IMR-90 (cell line): ENCODE measurements at regions not wholly inside any gene's neighbourhood (a gene's known extent, or its start where the extent isn't known, plus 50 kb on each side); places are given as distances from the start of the nearest gene placed in this dataset.

Experiments used
- ATAC-seq: fragments of 200-7000 bp; cut with Tn5 transposase; 2 replicates; pipeline ENCODE4 v1.9.1; 2020; ENCODE audit warnings: low read depth, mild to moderate bottlenecking, moderate library complexity
- BruUV-seq: library from RNA; stranded (reverse); fragments of 400-500 nt; replicated peaks from 2 replicates; lab custom pipeline; 2021; lab: Mats Ljungman, UMichigan
- CTCF ChIA-PET: fragments of 300-600 bp; formaldehyde crosslinking; extraction: SDS; loops from one replicate; lab custom pipeline; 2021; ENCODE audit warnings: antibody characterized with exemption; lab: Yijun Ruan, JAX
- POLR2A ChIA-PET: fragments of 300-600 bp; sonication (Branson Sonifier 250); formaldehyde crosslinking; loops from one replicate; lab custom pipeline; 2022; ENCODE audit warnings: antibody characterized with exemption; ENCODE audit not compliant: unreplicated experiment; lab: Charles Lee
- DNase-seq: peaks from one replicate; pipeline ENCODE4 v3.0.0; 2013
- H2AFZ ChIP-seq: replicated peaks from 2 replicates; pipeline ENCODE3; 2013; ENCODE audit warnings: low read length, mild to moderate bottlenecking; ENCODE audit not compliant: poor library complexity
- H2AK5ac ChIP-seq: 2 replicates; pipeline ENCODE4 v1.6.1; 2013; ENCODE audit warnings: low read depth, low read length, inconsistent platforms
- H2AK9ac ChIP-seq: replicated peaks from 2 replicates; pipeline ENCODE3; 2013; ENCODE audit warnings: mild to moderate bottlenecking, low read depth, low read length, moderate library complexity; ENCODE audit not compliant: poor library complexity
- H2BK120ac ChIP-seq: 2 replicates; pipeline ENCODE4 v1.6.1; 2013; ENCODE audit warnings: low read depth, low read length, inconsistent platforms
- H2BK15ac ChIP-seq: 3 replicates; pipeline ENCODE4 v1.6.1; 2013; ENCODE audit warnings: low read depth, low read length, inconsistent platforms
- H2BK20ac ChIP-seq: 2 replicates; pipeline ENCODE4 v1.6.1; 2013; ENCODE audit warnings: low read depth, mild to moderate bottlenecking, inconsistent platforms, low read length, moderate library complexity
- H2BK5ac ChIP-seq: 2 replicates; pipeline ENCODE4 v1.6.1; 2013; ENCODE audit warnings: mild to moderate bottlenecking, low read depth, low read length, inconsistent platforms; ENCODE audit not compliant: poor library complexity, severe bottlenecking
- H3K14ac ChIP-seq: replicated peaks from 2 replicates; pipeline ENCODE4 v1.6.1; 2013; ENCODE audit warnings: low read depth, low read length, inconsistent platforms
- H3K18ac ChIP-seq: 2 replicates; pipeline ENCODE4 v1.6.1; 2013; ENCODE audit warnings: low read depth, low read length, control low read depth
- H3K23ac ChIP-seq: 2 replicates; pipeline ENCODE4 v1.6.1; 2013; ENCODE audit warnings: low read depth, low read length, inconsistent platforms
- H3K27ac ChIP-seq: 2 replicates; pipeline ENCODE4 v1.5.1; 2013; ENCODE audit warnings: mild to moderate bottlenecking, control low read depth, low read length; ENCODE audit not compliant: insufficient read depth
- H3K27me3 ChIP-seq: 2 replicates; pipeline ENCODE4 v1.6.1; 2013; ENCODE audit warnings: low read length; ENCODE audit not compliant: control insufficient read depth, insufficient read depth
- H3K36me3 ChIP-seq: 2 replicates; pipeline ENCODE4 v1.6.1; 2013; ENCODE audit warnings: low read length, mixed read lengths; ENCODE audit not compliant: control insufficient read depth, insufficient read depth
- H3K4ac ChIP-seq: 2 replicates; pipeline ENCODE4 v1.6.1; 2013; ENCODE audit warnings: low read depth, low read length, inconsistent platforms
- H3K4me1 ChIP-seq: 2 replicates; pipeline ENCODE4 v1.6.1; 2013; ENCODE audit warnings: low read length, mixed read lengths; ENCODE audit not compliant: control insufficient read depth, insufficient read depth
- H3K4me2 ChIP-seq: 2 replicates; pipeline ENCODE4 v1.6.1; 2013; ENCODE audit warnings: low read depth, mild to moderate bottlenecking, control low read depth, low read length, moderate library complexity
- H3K4me3 ChIP-seq: 2 replicates; pipeline ENCODE4 v1.5.1; 2013; ENCODE audit warnings: low read depth, mild to moderate bottlenecking, control low read depth, low read length, moderate library complexity; ENCODE audit not compliant: insufficient read depth
- H3K56ac ChIP-seq: 2 replicates; pipeline ENCODE4 v1.6.1; 2013; ENCODE audit warnings: low read length, inconsistent platforms; ENCODE audit not compliant: insufficient read depth; ENCODE audit errors: extremely low read depth
- H3K79me1 ChIP-seq, 2 experiments: 2 replicates each; pipeline ENCODE4 v1.6.1; 2013; ENCODE audit warnings: low read length in 2 of 2, inconsistent platforms in 1 of 2, low read depth in 1 of 2
- H3K9ac ChIP-seq: 2 replicates; pipeline ENCODE4 v1.6.1; 2013; ENCODE audit warnings: low read depth, low read length, control low read depth
- H3K9me1 ChIP-seq: 2 replicates; pipeline ENCODE4 v1.6.1; 2013; ENCODE audit warnings: low read length, inconsistent platforms; ENCODE audit not compliant: insufficient read depth
- H3K9me3 ChIP-seq: 2 replicates; pipeline ENCODE4 v1.6.1; 2013; ENCODE audit warnings: low read length; ENCODE audit not compliant: control insufficient read depth, insufficient read depth
- H4K20me1 ChIP-seq: 2 replicates; pipeline ENCODE4 v1.6.1; 2013; ENCODE audit warnings: low read length, inconsistent platforms; ENCODE audit not compliant: insufficient read depth
- H4K5ac ChIP-seq: 2 replicates; pipeline ENCODE4 v1.6.1; 2013; ENCODE audit warnings: mild to moderate bottlenecking, low read depth, low read length, control low read depth
- H4K8ac ChIP-seq, 2 experiments: 2 replicates each; pipeline ENCODE4 v1.6.1; 2013; ENCODE audit warnings: low read depth in 2 of 2, low read length in 2 of 2, control low read depth in 1 of 2, inconsistent platforms in 1 of 2
- H4K91ac ChIP-seq: 2 replicates; pipeline ENCODE4 v1.6.1; 2013; ENCODE audit warnings: low read depth, low read length, inconsistent platforms; ENCODE audit not compliant: insufficient read depth
- BHLHE40 ChIP-seq: fragments of 150-350 bp; IDR thresholded peaks from 2 replicates; pipeline ENCODE4 v1.6.1; 2016; ENCODE audit warnings: mild to moderate bottlenecking, low read depth, low read length
- CEBPB ChIP-seq: IDR thresholded peaks from 2 replicates; pipeline ENCODE4 v1.6.1; 2012; ENCODE audit warnings: low read depth, low read length, improper control_type of control experiment
- CHD1 ChIP-seq: IDR thresholded peaks from 2 replicates; pipeline ENCODE4 v1.6.1; 2012; ENCODE audit warnings: low read depth, low read length, improper control_type of control experiment
- CTCF ChIP-seq: conservative IDR thresholded peaks from 2 replicates; pipeline ENCODE4 v1.5.1; 2012; ENCODE audit warnings: mild to moderate bottlenecking, low read depth, low read length, improper control_type of control experiment
- FOS ChIP-seq: fragments of 150-350 bp; IDR thresholded peaks from 2 replicates; pipeline ENCODE4 v1.6.1; 2016; ENCODE audit warnings: low read depth, low read length
- MAFK ChIP-seq: IDR thresholded peaks from 2 replicates; pipeline ENCODE4 v1.6.1; 2012; ENCODE audit warnings: low read depth, low read length, improper control_type of control experiment
- MAZ ChIP-seq: IDR thresholded peaks from 2 replicates; pipeline ENCODE4 v1.6.1; 2012; ENCODE audit warnings: low read depth, mild to moderate bottlenecking, low read length, improper control_type of control experiment, moderate library complexity, borderline replicate concordance
- MXI1 ChIP-seq: IDR thresholded peaks from 2 replicates; pipeline ENCODE4 v1.6.1; 2012; ENCODE audit warnings: low read depth, mild to moderate bottlenecking, low read length, moderate library complexity, borderline replicate concordance
- NFE2L2 ChIP-seq: fragments of 150-350 bp; IDR thresholded peaks from 2 replicates; pipeline ENCODE4 v1.6.1; 2016; ENCODE audit warnings: low read depth, mild to moderate bottlenecking, low read length
- POLR2A ChIP-seq: IDR thresholded peaks from 2 replicates; pipeline ENCODE4 v1.6.1; 2012; ENCODE audit warnings: mild to moderate bottlenecking, low read depth, low read length
- RAD21 ChIP-seq: IDR thresholded peaks from 2 replicates; pipeline ENCODE4 v1.6.1; 2012; ENCODE audit warnings: low read length, improper control_type of control experiment
- RCOR1 ChIP-seq: IDR thresholded peaks from 2 replicates; pipeline ENCODE4 v1.6.1; 2012; ENCODE audit warnings: mild to moderate bottlenecking, low read length, improper control_type of control experiment; ENCODE audit not compliant: insufficient replicate concordance
- RFX5 ChIP-seq: IDR thresholded peaks from 2 replicates; pipeline ENCODE4 v1.8.0; 2012; ENCODE audit warnings: low read depth, mild to moderate bottlenecking, low read length, moderate library complexity
- SMC3 ChIP-seq: fragments of 150-350 bp; IDR thresholded peaks from 2 replicates; pipeline ENCODE4 v1.6.1; 2016; ENCODE audit warnings: low read depth, mild to moderate bottlenecking, antibody characterized with exemption, low read length, moderate library complexity
- USF2 ChIP-seq: fragments of 150-350 bp; IDR thresholded peaks from 2 replicates; pipeline ENCODE4 v1.6.1; 2017; ENCODE audit warnings: mild to moderate bottlenecking, antibody characterized with exemption, low read length, low read depth
- WGBS, 2 experiments: methylation state at CpG; one replicate each; pipeline versions ENCODE4 v1.1.5 to v1.1.7; 2013; ENCODE audit warnings: missing lambda C conversion rate in 2 of 2; ENCODE audit not compliant: insufficient read length in 1 of 2; ENCODE audit errors: extremely low coverage in 2 of 2; 5-methylcytosine and 5-hydroxymethylcytosine counted together
- dilution Hi-C: fragments of 300-500 bp; cut with HindIII; formaldehyde crosslinking; loops from one replicate; pipeline ENCODE4 v1.14.3; 2018; ENCODE audit warnings: low sequenced_read_pairs; ENCODE audit not compliant: unreplicated experiment
- in situ Hi-C: fragments of 300-500 bp; cut with MboI; formaldehyde crosslinking; loops from 3 replicates; pipeline ENCODE4 v1.14.3; 2019; ENCODE audit warnings: low sequenced_read_pairs, inconsistent platforms, mixed read lengths
- intact Hi-C: fragments of 100-400 bp; cut with micrococcal nuclease; formaldehyde crosslinking; loops from 2 replicates; pipeline ENCODE4 v1.10.0; 2022
- TF ChIP-seq, protein P1 (sequence below): fragments of 150-350 bp; IDR thresholded peaks from 2 replicates; pipeline ENCODE4 v1.6.1; 2016; ENCODE audit warnings: low read depth, mild to moderate bottlenecking, low read length, moderate library complexity, borderline replicate concordance

DNA sequence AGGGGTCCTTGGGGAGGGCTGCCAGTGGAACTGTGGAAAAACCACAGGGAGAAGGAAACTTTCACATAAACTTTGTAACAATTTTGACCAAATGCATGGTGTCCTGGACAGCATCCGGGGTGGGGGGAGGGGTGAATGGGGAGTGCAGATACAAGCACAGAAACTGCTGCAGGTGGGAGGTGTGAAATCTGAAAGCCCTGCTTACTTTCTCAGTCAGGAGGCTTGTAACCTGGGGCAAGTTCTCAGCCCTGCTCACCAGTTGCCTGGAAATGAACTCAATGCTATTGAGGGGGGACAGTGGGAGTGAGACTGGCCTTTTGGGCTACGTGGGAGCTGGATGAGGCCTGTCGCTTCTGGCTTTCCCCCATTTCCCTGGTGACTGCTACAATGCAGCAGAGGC is 694.5 kb upstream of the ZNF608 start:
- no peaks in the 10 kb centered on the region for H3K27me3 ChIP-seq
- no peak overlapping the region for H2BK20ac ChIP-seq
- no peak overlapping the region for H2AFZ ChIP-seq
- no peak overlapping the region for H4K8ac ChIP-seq
- no peaks in the 10 kb centered on the region for H3K36me3 ChIP-seq
- no TSS peak for BruUV-seq
- H3K4me3 ChIP-seq: no peak overlapping the region
- no peak overlapping the region for H2BK15ac ChIP-seq
- no peaks in the 10 kb centered on the region for H3K79me1 ChIP-seq
- H2AK9ac ChIP-seq: peak overlapping the region; percentile 70
- ChIA-PET POLR2A (no interaction called here), CTCF (no interaction called here)
- no peak overlapping the region for H2BK120ac ChIP-seq
- peaks cover 8% of the 10 kb centered on the region for H3K9me3 ChIP-seq
- no peak for TF ChIP-seq CHD1
- TF ChIP-seq BHLHE40: no peak
- TF ChIP-seq FOS: no peak
- no peak for TF ChIP-seq RFX5
- no peak for TF ChIP-seq MXI1
- no peak for TF ChIP-seq RAD21
- no peak for TF ChIP-seq RCOR1
- no peak for TF ChIP-seq SMC3
- no peak for TF ChIP-seq CEBPB
- no peak for TF ChIP-seq MAFK
- no peak for TF ChIP-seq USF2
- TF ChIP-seq, protein P1, sequence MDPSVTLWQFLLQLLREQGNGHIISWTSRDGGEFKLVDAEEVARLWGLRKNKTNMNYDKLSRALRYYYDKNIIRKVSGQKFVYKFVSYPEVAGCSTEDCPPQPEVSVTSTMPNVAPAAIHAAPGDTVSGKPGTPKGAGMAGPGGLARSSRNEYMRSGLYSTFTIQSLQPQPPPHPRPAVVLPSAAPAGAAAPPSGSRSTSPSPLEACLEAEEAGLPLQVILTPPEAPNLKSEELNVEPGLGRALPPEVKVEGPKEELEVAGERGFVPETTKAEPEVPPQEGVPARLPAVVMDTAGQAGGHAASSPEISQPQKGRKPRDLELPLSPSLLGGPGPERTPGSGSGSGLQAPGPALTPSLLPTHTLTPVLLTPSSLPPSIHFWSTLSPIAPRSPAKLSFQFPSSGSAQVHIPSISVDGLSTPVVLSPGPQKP: no peak
- TF ChIP-seq CTCF: no peak
- no peak for TF ChIP-seq NFE2L2
- TF ChIP-seq MAZ: no peak
- no peak for TF ChIP-seq POLR2A
- no peak overlapping the region for H2BK5ac ChIP-seq
- H3K56ac ChIP-seq: no peak overlapping the region
- H3K4ac ChIP-seq: no peak overlapping the region
- dilution Hi-C loops (no loop called here), intact Hi-C loops (no loop called here), in situ Hi-C loops (no loop called here)
- WGBS, 2 experiments: 68% methylated on average over 3 of the region's 3 CpGs; no CpG with 5 or more reads in 1 of the 2 experiments
- H3K23ac ChIP-seq: no peak overlapping the region
- no peaks in the 10 kb centered on the region for H3K4me1 ChIP-seq
- no peak overlapping the region for H3K18ac ChIP-seq
- H3K27ac ChIP-seq: no peak overlapping the region
- H3K4me2 ChIP-seq: no peak overlapping the region
- H3K9ac ChIP-seq: no peak overlapping the region
- H4K20me1 ChIP-seq: no peaks in the 10 kb centered on the region
- no peak overlapping the region for H4K91ac ChIP-seq
- DNase-seq (no peak), ATAC-seq (no peak)
- H4K5ac ChIP-seq: no peak overlapping the region
- H2AK5ac ChIP-seq: no peak overlapping the region
- no peak overlapping the region for H3K14ac ChIP-seq
- H3K9me1 ChIP-seq: no peaks in the 10 kb centered on the region
